Trophoblast cell (in vitro differentiated cells and primary cell): ENCODE measurements at regions not wholly inside any gene's neighbourhood (a gene's known extent, or its start where the extent isn't known, plus 50 kb on each side); places are given as distances from the start of the nearest gene placed in this dataset.

ENCODE experiments used
- DNase-seq, 2 donors: peaks; one replicate each; pipeline ENCODE4 v3.0.0-alpha.2; 2016
- H2AFZ ChIP-seq: 2 replicates; pipeline ENCODE4 v1.6.1; 2013; ENCODE audit warnings: low read length, moderate library complexity, mild to moderate bottlenecking; ENCODE audit not compliant: insufficient read depth, poor library complexity
- H2AK5ac ChIP-seq: 2 replicates; pipeline ENCODE4 v1.6.1; 2013; ENCODE audit warnings: mild to moderate bottlenecking, low read length
- H2BK120ac ChIP-seq: 2 replicates; pipeline ENCODE4 v1.6.1; 2013; ENCODE audit warnings: low read length, mild to moderate bottlenecking, moderate library complexity; ENCODE audit not compliant: insufficient read depth, poor library complexity
- H2BK12ac ChIP-seq: 2 replicates; pipeline ENCODE4 v1.6.1; 2013; ENCODE audit warnings: mild to moderate bottlenecking, low read length, moderate library complexity
- H2BK5ac ChIP-seq: 2 replicates; pipeline ENCODE4 v1.6.1; 2013; ENCODE audit warnings: low read length, low read depth, moderate library complexity, mild to moderate bottlenecking; ENCODE audit not compliant: poor library complexity
- H3K14ac ChIP-seq: 2 replicates; pipeline ENCODE4 v1.6.1; 2013; ENCODE audit warnings: mild to moderate bottlenecking, low read length
- H3K18ac ChIP-seq: 2 replicates; pipeline ENCODE4 v1.6.1; 2013; ENCODE audit warnings: mild to moderate bottlenecking, low read length
- H3K23ac ChIP-seq: 2 replicates; pipeline ENCODE4 v1.6.1; 2013; ENCODE audit warnings: low read length
- H3K27ac ChIP-seq: 2 replicates; pipeline ENCODE4 v1.5.1; 2013; ENCODE audit warnings: low read depth, mild to moderate bottlenecking, inconsistent platforms, low read length, moderate library complexity
- H3K27me3 ChIP-seq: 2 replicates; pipeline ENCODE4 v1.6.1; 2013; ENCODE audit warnings: inconsistent platforms, mild to moderate bottlenecking, low read length, moderate library complexity; ENCODE audit not compliant: insufficient read depth
- H3K36me3 ChIP-seq, 2 experiments: 1 replicate in 1 of 2; 2 replicates in 1 of 2; pipeline ENCODE4 v1.6.1; 2013; ENCODE audit warnings: low read length in 2 of 2, mild to moderate bottlenecking in 2 of 2, moderate library complexity in 1 of 2; ENCODE audit not compliant: insufficient read depth in 2 of 2, control insufficient read depth in 1 of 2
- H3K4ac ChIP-seq: 2 replicates; pipeline ENCODE4 v1.6.1; 2013; ENCODE audit warnings: low read depth, mild to moderate bottlenecking, low read length, moderate library complexity
- H3K4me1 ChIP-seq, 2 experiments: 1 replicate in 1 of 2; 2 replicates in 1 of 2; pipeline ENCODE4 v1.6.1; 2013; ENCODE audit warnings: low read length in 2 of 2, mild to moderate bottlenecking in 2 of 2, moderate library complexity in 1 of 2; ENCODE audit not compliant: insufficient read depth in 2 of 2, control insufficient read depth in 1 of 2
- H3K4me2 ChIP-seq: 2 replicates; pipeline ENCODE4 v1.6.1; 2013; ENCODE audit warnings: inconsistent platforms, mild to moderate bottlenecking, low read length, moderate library complexity
- H3K4me3 ChIP-seq: 2 replicates; pipeline ENCODE4 v1.5.1; 2013; ENCODE audit warnings: mild to moderate bottlenecking, low read depth, low read length, inconsistent platforms
- H3K79me1 ChIP-seq: one replicate; pipeline ENCODE4 v1.6.1; 2013; ENCODE audit warnings: low read length
- H3K79me2 ChIP-seq: 2 replicates; pipeline ENCODE4 v1.6.1; 2013; ENCODE audit warnings: low read length, mild to moderate bottlenecking; ENCODE audit not compliant: control insufficient read depth, insufficient read depth, poor library complexity
- H3K9ac ChIP-seq: 2 replicates; pipeline ENCODE4 v1.6.1; 2013; ENCODE audit warnings: mild to moderate bottlenecking, low read length
- H3K9me3 ChIP-seq: 2 replicates; pipeline ENCODE4 v1.6.1; 2013; ENCODE audit warnings: low read depth, mild to moderate bottlenecking, control low read depth, inconsistent platforms, low read length; ENCODE audit not compliant: insufficient read depth
- H4K12ac ChIP-seq: 2 replicates; pipeline ENCODE4 v1.6.1; 2013; ENCODE audit warnings: low read depth, mild to moderate bottlenecking, low read length, moderate library complexity
- H4K8ac ChIP-seq: 2 replicates; pipeline ENCODE4 v1.6.1; 2013; ENCODE audit warnings: low read depth, mild to moderate bottlenecking, low read length, moderate library complexity
- H4K91ac ChIP-seq: one replicate; pipeline ENCODE4 v1.6.1; 2013; ENCODE audit warnings: low read depth, mild to moderate bottlenecking, low read length, moderate library complexity
- WGBS: extraction: QIAGEN DNeasy Blood & Tissue Kit; methylation state at CpG from one replicate; pipeline ENCODE4 v1.1.7; 2013; ENCODE audit warnings: missing lambda C conversion rate; ENCODE audit not compliant: insufficient read length, insufficient coverage; ENCODE audit errors: extremely low coverage; 5-methylcytosine and 5-hydroxymethylcytosine counted together

DNA sequence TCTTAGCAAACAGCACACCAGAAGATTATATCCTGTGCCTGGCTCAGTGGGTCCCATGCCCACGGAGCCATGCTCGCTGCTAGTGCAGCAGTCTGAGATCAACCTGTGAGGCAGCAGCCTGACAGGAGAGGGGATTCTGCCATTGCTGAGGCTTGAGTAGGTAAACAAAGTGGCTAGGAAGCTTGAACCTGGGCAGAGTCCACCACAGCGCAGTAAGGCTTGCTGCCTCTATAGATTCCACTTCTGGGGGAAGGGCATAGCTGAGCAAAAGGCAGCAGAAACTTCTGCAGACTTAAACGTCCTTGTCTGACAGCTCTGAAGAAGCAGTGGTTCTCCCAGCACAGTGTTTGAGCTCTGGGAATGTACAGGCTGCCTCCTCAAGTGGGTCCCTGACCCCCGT, 210.3 kb downstream of the RMST start:
- Histone ChIP-seq H3K18ac (no peak overlapping the region), H4K8ac (no peak overlapping the region), H3K9ac (no peak overlapping the region), H3K4me3 (no peak overlapping the region), H3K79me2 (no peaks in the 10 kb centered on the region), H3K4me1 (no peaks in the 10 kb centered on the region), H2BK12ac (no peak overlapping the region), H3K4ac (no peak overlapping the region), H4K12ac (no peak overlapping the region), H3K4me2 (no peak overlapping the region), H4K91ac (no peak overlapping the region), H3K27ac (no peak overlapping the region), H2BK5ac (no peak overlapping the region), H2AFZ (no peak overlapping the region), H3K23ac (no peak overlapping the region), H2BK120ac (no peak overlapping the region), H3K9me3 (peaks cover 5% of the 10 kb centered on the region), H3K36me3 (peaks cover 0 to 2% of the 10 kb centered on the region in 2 experiments), H3K79me1 (no peaks in the 10 kb centered on the region), H3K27me3 (no peaks in the 10 kb centered on the region), H3K14ac (no peak overlapping the region), H2AK5ac (no peak overlapping the region)
- no peak for DNase-seq
- no CpG with 5 or more reads among the region's 5 CpGs for WGBS

- Histone ChIP-seq H3K4me1 (no peaks in the 10 kb centered on the region), H2AFZ (no peak overlapping the region), H3K36me3 (no peaks in the 10 kb centered on the region), H2BK5ac (no peak overlapping the region), H2BK120ac (no peak overlapping the region), H3K9ac (no peak overlapping the region), H3K79me1 (no peaks in the 10 kb centered on the region), H3K27ac (no peak overlapping the region), H3K23ac (no peak overlapping the region), H4K12ac (no peak overlapping the region), H4K91ac (no peak overlapping the region), H2BK12ac (no peak overlapping the region), H3K79me2 (no peaks in the 10 kb centered on the region), H4K8ac (no peak overlapping the region), H3K4me2 (no peak overlapping the region), H2AK5ac (no peak overlapping the region), H3K4ac (no peak overlapping the region), H3K18ac (no peak overlapping the region), H3K4me3 (no peak overlapping the region), H3K27me3 (no peaks in the 10 kb centered on the region), H3K14ac (no peak overlapping the region), H3K9me3 (no peaks in the 10 kb centered on the region)
- DNase-seq = no peak
- WGBS = no CpG with 5 or more reads among the region's 2 CpGs
Measured at GRCh38 chr12:97680751-97681150, 218.1 kb downstream of the RMST start.

DNA sequence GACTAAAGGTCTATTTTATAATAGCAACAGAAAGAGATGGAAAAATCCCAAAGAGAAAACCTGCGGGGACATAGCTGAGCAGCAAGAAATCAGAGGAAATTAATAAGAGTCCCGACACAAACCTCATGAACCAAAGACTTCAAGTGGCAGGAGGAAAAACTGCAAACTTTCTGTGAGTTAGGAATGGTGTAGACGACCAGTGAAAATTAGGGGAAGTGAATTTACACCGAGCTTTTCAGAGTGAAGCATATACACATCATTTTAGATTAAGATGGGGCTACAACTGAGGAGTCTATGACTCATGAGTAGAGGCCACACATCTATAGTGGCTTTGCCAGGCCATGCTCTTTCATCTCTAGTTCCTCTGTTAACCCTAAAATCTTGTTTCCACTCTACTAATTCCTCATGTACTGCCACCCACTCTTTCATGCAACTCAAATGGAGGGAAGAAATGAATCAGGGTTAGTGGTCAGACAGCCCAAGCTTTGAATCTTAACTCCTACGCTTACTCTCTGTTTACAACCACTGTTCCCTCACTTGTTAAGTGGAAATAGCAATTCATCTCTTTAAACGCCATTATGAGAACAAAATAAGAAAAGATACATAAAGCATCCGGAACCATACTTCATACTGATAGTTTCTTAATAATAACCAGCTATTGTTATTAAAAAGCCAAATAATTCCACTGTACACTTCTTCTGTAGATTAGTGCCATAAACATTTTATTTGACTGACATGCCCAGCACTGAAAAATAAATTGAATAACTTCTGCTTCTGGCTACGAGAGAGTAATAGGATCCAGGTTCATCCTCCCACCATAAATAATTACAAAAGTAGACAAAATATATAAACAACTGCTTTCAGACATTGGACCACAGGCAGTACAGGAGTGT, 219.3 kb downstream of the RMST start:
- H3K14ac ChIP-seq = no peak overlapping the region
- H2BK12ac ChIP-seq = no peak overlapping the region
- no peaks in the 10 kb centered on the region for H3K4me1 ChIP-seq
- H4K8ac ChIP-seq = no peak overlapping the region
- H3K4me3 ChIP-seq = no peak overlapping the region
- H3K9ac ChIP-seq = no peak overlapping the region
- no peak overlapping the region for H4K91ac ChIP-seq
- H3K18ac ChIP-seq = no peak overlapping the region
- H2BK120ac ChIP-seq = no peak overlapping the region
- H3K36me3 ChIP-seq = no peaks in the 10 kb centered on the region
- no CpG with 5 or more reads among the region's 8 CpGs for WGBS
- no peak overlapping the region for H3K4me2 ChIP-seq
- no peak for DNase-seq
- H3K23ac ChIP-seq = no peak overlapping the region
- H3K27ac ChIP-seq = no peak overlapping the region
- no peak overlapping the region for H2AFZ ChIP-seq
- H3K79me2 ChIP-seq = no peaks in the 10 kb centered on the region
- H3K79me1 ChIP-seq = no peaks in the 10 kb centered on the region
- H3K4ac ChIP-seq = no peak overlapping the region
- H2BK5ac ChIP-seq = no peak overlapping the region
- no peak overlapping the region for H2AK5ac ChIP-seq
- no peaks in the 10 kb centered on the region for H3K27me3 ChIP-seq
- H3K9me3 ChIP-seq = no peaks in the 10 kb centered on the region
- H4K12ac ChIP-seq = no peak overlapping the region

- DNase-seq = no peak
- no peak overlapping the region for H3K4me2 ChIP-seq
- no peak overlapping the region for H3K9ac ChIP-seq
- no peak overlapping the region for H3K4me3 ChIP-seq
- H3K4me1 ChIP-seq = no peaks in the 10 kb centered on the region
- no peak overlapping the region for H2AFZ ChIP-seq
- H2BK120ac ChIP-seq = no peak overlapping the region
- no peak overlapping the region for H4K12ac ChIP-seq
- H4K91ac ChIP-seq = no peak overlapping the region
- no peak overlapping the region for H3K14ac ChIP-seq
- H3K79me1 ChIP-seq = no peaks in the 10 kb centered on the region
- no peaks in the 10 kb centered on the region for H3K36me3 ChIP-seq
- no peak overlapping the region for H4K8ac ChIP-seq
- no peak overlapping the region for H2BK12ac ChIP-seq
- no peak overlapping the region for H3K23ac ChIP-seq
- no peak overlapping the region for H3K27ac ChIP-seq
- H3K18ac ChIP-seq = no peak overlapping the region
- no peaks in the 10 kb centered on the region for H3K27me3 ChIP-seq
- no peak overlapping the region for H3K4ac ChIP-seq
- H2BK5ac ChIP-seq = no peak overlapping the region
- no peaks in the 10 kb centered on the region for H3K79me2 ChIP-seq
- H2AK5ac ChIP-seq = no peak overlapping the region
- H3K9me3 ChIP-seq = no peaks in the 10 kb centered on the region
Measured at GRCh38 chr12:97685360-97685759, 222.8 kb downstream of the RMST start.
